ENCODE measurements at regions not wholly inside any gene's neighbourhood (a gene's known extent, or its start where the extent isn't known, plus 50 kb on each side); places are given as distances from the start of the nearest gene placed in this dataset.

GRCh38 chr6:4426968-4427367 is 291.6 kb upstream of the ECI2 start:
- Histone ChIP-seq H3K9me3 (replicated peaks; ENCODE audit: control insufficient read depth, insufficient read depth, low read length) (no peaks in the 10 kb centered on the region), H4K20me1 (replicated peaks; ENCODE audit: control insufficient read depth, extremely low read depth, insufficient read depth, low read length) (no peaks in the 10 kb centered on the region), H3K4me3 (replicated peaks in 1 of 3; ENCODE audit: insufficient read depth in 1 of 3, low read depth in 1 of 3, low read length in 3 of 3) (no peak overlapping the region), H3K9ac (replicated peaks; ENCODE audit: extremely low read depth, insufficient read depth, low read length) (no peak overlapping the region), H3K4me2 (ENCODE audit: insufficient read depth, low read length) (no peak overlapping the region), H3K4me1 (ENCODE audit: control insufficient read depth, extremely low read depth, insufficient read depth, low read length) (no peaks in the 10 kb centered on the region), H3K36me3 (ENCODE audit: control insufficient read depth in 2 of 2, extremely low read depth in 1 of 2, insufficient read depth in 2 of 2, low read length in 2 of 2) (no peaks in the 10 kb centered on the region), H3K27me3 (ENCODE audit: control insufficient read depth in 2 of 2, insufficient read depth in 2 of 2, low read length in 2 of 2) (no peaks in the 10 kb centered on the region), H3K9me1 (replicated peaks; ENCODE audit: control insufficient read depth, extremely low read depth, insufficient read depth, low read length) (no peaks in the 10 kb centered on the region), H3K79me2 (ENCODE audit: control insufficient read depth, insufficient read depth, low read length) (no peaks in the 10 kb centered on the region), H2AFZ (ENCODE audit: low read depth, low read length) (no peak overlapping the region), H3K27ac (ENCODE audit: insufficient read depth, low read depth, low read length) (no peak overlapping the region)
- TF ChIP-seq EZH2 (IDR thresholded peaks at IDR 0.05; ENCODE audit: borderline replicate concordance, low read depth, low read length, severe bottlenecking) (no peak), GATA2 (IDR thresholded peaks at IDR 0.05; ENCODE audit: insufficient read depth, insufficient read length, low read depth, low read length) (no peak), POLR2AphosphoS5 (IDR thresholded peaks at IDR 0.05; ENCODE audit: insufficient read depth, low read depth, low read length) (no peak), POLR2A (IDR thresholded peaks at IDR 0.05; ENCODE audit: low read depth, low read length) (no peak), JUN (IDR thresholded peaks at IDR 0.05; ENCODE audit: borderline replicate concordance, insufficient read depth, insufficient read length, low read depth) (no peak), FOS (IDR thresholded peaks at IDR 0.05; ENCODE audit: borderline replicate concordance, insufficient read depth, low read length) (no peak), MYC (IDR thresholded peaks at IDR 0.05; ENCODE audit: low read depth, low read length) (no peak)
- TF ChIP-seq, protein P1, sequence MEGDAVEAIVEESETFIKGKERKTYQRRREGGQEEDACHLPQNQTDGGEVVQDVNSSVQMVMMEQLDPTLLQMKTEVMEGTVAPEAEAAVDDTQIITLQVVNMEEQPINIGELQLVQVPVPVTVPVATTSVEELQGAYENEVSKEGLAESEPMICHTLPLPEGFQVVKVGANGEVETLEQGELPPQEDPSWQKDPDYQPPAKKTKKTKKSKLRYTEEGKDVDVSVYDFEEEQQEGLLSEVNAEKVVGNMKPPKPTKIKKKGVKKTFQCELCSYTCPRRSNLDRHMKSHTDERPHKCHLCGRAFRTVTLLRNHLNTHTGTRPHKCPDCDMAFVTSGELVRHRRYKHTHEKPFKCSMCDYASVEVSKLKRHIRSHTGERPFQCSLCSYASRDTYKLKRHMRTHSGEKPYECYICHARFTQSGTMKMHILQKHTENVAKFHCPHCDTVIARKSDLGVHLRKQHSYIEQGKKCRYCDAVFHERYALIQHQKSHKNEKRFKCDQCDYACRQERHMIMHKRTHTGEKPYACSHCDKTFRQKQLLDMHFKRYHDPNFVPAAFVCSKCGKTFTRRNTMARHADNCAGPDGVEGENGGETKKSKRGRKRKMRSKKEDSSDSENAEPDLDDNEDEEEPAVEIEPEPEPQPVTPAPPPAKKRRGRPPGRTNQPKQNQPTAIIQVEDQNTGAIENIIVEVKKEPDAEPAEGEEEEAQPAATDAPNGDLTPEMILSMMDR (IDR thresholded peaks at IDR 0.05; ENCODE audit: extremely low read depth in 1 of 2, insufficient read depth in 1 of 2, low read depth in 1 of 2, low read length in 2 of 2), result no peak
- TF ChIP-seq, protein P2, sequence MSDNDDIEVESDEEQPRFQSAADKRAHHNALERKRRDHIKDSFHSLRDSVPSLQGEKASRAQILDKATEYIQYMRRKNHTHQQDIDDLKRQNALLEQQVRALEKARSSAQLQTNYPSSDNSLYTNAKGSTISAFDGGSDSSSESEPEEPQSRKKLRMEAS (IDR thresholded peaks at IDR 0.05; ENCODE audit: insufficient read depth, insufficient read length), result no peak
- dilution Hi-C loops (cut with MboI; ENCODE audit: extremely low pct_ligation_motif_present, low sequenced_read_pairs), result no loop called here
- intact Hi-C loops (cut with micrococcal nuclease), result no loop called here
- no peak for FAIRE-seq
- ChIA-PET POLR2A (no interaction called here), CTCF (no interaction called here)
- no TSS peak for BruUV-seq (replicated peaks)
- no peak for DNase-seq (ENCODE audit: low read depth, low spot score)
